ENCODE measurements at regions not wholly inside any gene's neighbourhood (a gene's known extent, or its start where the extent isn't known, plus 50 kb on each side); places are given as distances from the start of the nearest gene placed in this dataset.
A peak's percentile ranks its signal among the peaks of the same experiment; 100 is the strongest.

DNA sequence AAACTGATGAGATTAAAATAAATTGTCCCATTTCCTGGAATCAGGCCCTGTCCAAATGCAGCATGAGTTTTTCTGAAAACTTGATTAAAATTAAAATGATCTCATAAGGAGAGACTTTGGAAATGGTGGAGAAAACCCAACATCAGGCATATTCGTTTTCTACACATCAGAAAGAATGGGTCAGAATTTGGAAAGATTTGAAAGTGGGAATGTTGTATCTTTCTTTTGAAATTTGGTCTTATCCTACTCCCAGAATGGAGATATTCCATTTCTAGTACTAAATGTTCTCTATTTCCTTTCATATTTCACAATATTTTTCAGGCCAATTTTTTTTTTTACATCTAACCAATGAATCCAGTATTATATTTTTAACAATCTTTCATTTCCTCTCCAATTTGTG is 223.9 kb upstream of the RXFP2 start:
- peak overlapping the region; percentile 40 for H3K27ac ChIP-seq (replicated peaks)
- no peak for TF ChIP-seq CTCF (IDR thresholded peaks at IDR 0.05; ENCODE audit: borderline replicate concordance)

GRCh38 chr13:31517599-31517998 is 221.7 kb upstream of the RXFP2 start:
- Histone ChIP-seq H3K27me3 (ENCODE audit: low read depth) (peaks cover 13% of the 10 kb centered on the region), H3K27ac (replicated peaks) (no peak overlapping the region), H3K4me1 (peaks cover 6% of the 10 kb centered on the region), H3K9me3 (replicated peaks) (no peaks in the 10 kb centered on the region), H3K4me3 (no peak overlapping the region), H3K36me3 (no peaks in the 10 kb centered on the region)
- TF ChIP-seq CTCF (IDR thresholded peaks at IDR 0.05; ENCODE audit: borderline replicate concordance): no peak
- intact Hi-C loops (cut with micrococcal nuclease): no loop called here
- no peak for DNase-seq

More for the DNA sequence above, 223.9 kb upstream of the RXFP2 start:
- intact Hi-C loops (cut with micrococcal nuclease): no loop called here
- Histone ChIP-seq H3K4me1 (no peaks in the 10 kb centered on the region), H3K4me3 (no peak overlapping the region), H3K36me3 (no peaks in the 10 kb centered on the region), H3K9me3 (replicated peaks) (no peaks in the 10 kb centered on the region), H3K27me3 (ENCODE audit: low read depth) (peaks cover 25% of the 10 kb centered on the region)
- no peak for DNase-seq

DNA sequence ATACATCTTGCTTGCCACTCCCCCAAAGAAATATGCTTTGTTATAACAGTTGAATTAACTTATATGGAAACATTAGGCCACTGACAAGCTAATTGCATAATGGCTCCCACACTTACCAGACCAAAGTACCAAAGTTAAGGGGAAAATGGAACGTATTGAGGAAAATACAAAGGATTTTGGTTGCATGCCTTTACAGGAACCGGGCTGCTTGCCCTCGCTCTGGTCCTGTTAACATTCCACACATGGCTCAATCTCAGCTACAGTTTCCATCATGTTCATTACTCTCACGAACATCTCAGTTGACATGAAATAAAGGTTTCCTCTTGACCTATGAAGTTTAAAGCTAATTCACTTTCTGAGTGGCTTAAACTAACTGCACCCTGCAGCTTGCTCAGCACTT is 220.7 kb upstream of the RXFP2 start:
- DNase-seq: no peak
- intact Hi-C loops (cut with micrococcal nuclease): no loop called here
- TF ChIP-seq CTCF (IDR thresholded peaks at IDR 0.05; ENCODE audit: borderline replicate concordance): no peak
- no peak overlapping the region for H3K27ac ChIP-seq (replicated peaks)
- no peak overlapping the region for H3K4me3 ChIP-seq
- H3K27me3 ChIP-seq (ENCODE audit: low read depth): peaks cover 7% of the 10 kb centered on the region
- no peaks in the 10 kb centered on the region for H3K9me3 ChIP-seq (replicated peaks)
- peaks cover 6% of the 10 kb centered on the region for H3K4me1 ChIP-seq
- H3K36me3 ChIP-seq: no peaks in the 10 kb centered on the region

GRCh38 chr13:31521435-31521834 is 217.9 kb upstream of the RXFP2 start:
- no peak for TF ChIP-seq CTCF (IDR thresholded peaks at IDR 0.05; ENCODE audit: borderline replicate concordance)
- no peaks in the 10 kb centered on the region for H3K27me3 ChIP-seq (ENCODE audit: low read depth)
- intact Hi-C loops (cut with micrococcal nuclease): no loop called here
- no peak overlapping the region for H3K27ac ChIP-seq (replicated peaks)
- no peak overlapping the region for H3K4me3 ChIP-seq
- DNase-seq: no peak
- H3K36me3 ChIP-seq: no peaks in the 10 kb centered on the region
- peaks cover 6% of the 10 kb centered on the region for H3K4me1 ChIP-seq
- no peaks in the 10 kb centered on the region for H3K9me3 ChIP-seq (replicated peaks)

GRCh38 chr13:31522396-31522795 is 216.9 kb upstream of the RXFP2 start:
- Histone ChIP-seq H3K4me3 (no peak overlapping the region), H3K9me3 (replicated peaks) (no peaks in the 10 kb centered on the region), H3K27me3 (ENCODE audit: low read depth) (no peaks in the 10 kb centered on the region), H3K4me1 (peaks cover 6% of the 10 kb centered on the region), H3K27ac (replicated peaks) (no peak overlapping the region), H3K36me3 (no peaks in the 10 kb centered on the region)
- no peak for TF ChIP-seq CTCF (IDR thresholded peaks at IDR 0.05; ENCODE audit: borderline replicate concordance)
- intact Hi-C loops (cut with micrococcal nuclease): no loop called here
- no peak for DNase-seq

GRCh38 chr13:31528176-31528575 is 211.2 kb upstream of the RXFP2 start:
- Histone ChIP-seq H3K36me3 (no peaks in the 10 kb centered on the region), H3K4me1 (no peaks in the 10 kb centered on the region), H3K9me3 (replicated peaks) (no peaks in the 10 kb centered on the region), H3K27me3 (ENCODE audit: low read depth) (no peaks in the 10 kb centered on the region), H3K27ac (replicated peaks) (no peak overlapping the region), H3K4me3 (no peak overlapping the region)
- no peak for TF ChIP-seq CTCF (IDR thresholded peaks at IDR 0.05; ENCODE audit: borderline replicate concordance)
- no peak for DNase-seq
- intact Hi-C loops (cut with micrococcal nuclease): no loop called here

Data from left ventricle myocardium inferior (tissue), 1 donor.